Common myeloid progenitor, CD34-positive (primary cell): ENCODE measurements at regions not wholly inside any gene's neighbourhood (a gene's known extent, or its start where the extent isn't known, plus 50 kb on each side); places are given as distances from the start of the nearest gene placed in this dataset.

ENCODE experiments used
- CTCF ChIA-PET: fragments of 350-600 bp; sonication (Branson Sonifier 250); formaldehyde crosslinking; loops from one replicate; lab custom pipeline; 2021; ENCODE audit warnings: antibody characterized with exemption; lab: Charles Lee
- POLR2A ChIA-PET: fragments of 350-600 bp; sonication (Branson Sonifier 250); formaldehyde crosslinking; loops from one replicate; lab custom pipeline; 2021; ENCODE audit warnings: antibody characterized with exemption; lab: Charles Lee
- DNase-seq, 3 donors: peaks; one replicate each; pipeline versions ENCODE4 v3.0.0 to v3.0.0-alpha.2; 2013
- H3K27ac ChIP-seq, 2 experiments: 1 replicate in 1 of 2; 2 replicates in 1 of 2; pipeline ENCODE4 v1.7.0; 2013; ENCODE audit warnings: inconsistent platforms in 2 of 2, low read length in 2 of 2, mild to moderate bottlenecking in 2 of 2, low read depth in 1 of 2, moderate library complexity in 1 of 2; ENCODE audit not compliant: severe bottlenecking in 2 of 2, insufficient read depth in 1 of 2, poor library complexity in 1 of 2
- H3K27me3 ChIP-seq, 5 experiments: replicated peaks in 2 of 5; 1 replicate in 3 of 5; 2 replicates in 2 of 5; pipeline versions ENCODE4 v1.6.1 to v1.7.0; 2013; ENCODE audit warnings: low read length in 4 of 5, mild to moderate bottlenecking in 2 of 5, moderate library complexity in 2 of 5, inconsistent platforms in 1 of 5; ENCODE audit not compliant: insufficient read depth in 5 of 5, control insufficient read depth in 4 of 5
- H3K36me3 ChIP-seq, 4 experiments: 1 replicate in 2 of 4; 2 replicates in 2 of 4; pipeline versions ENCODE4 v1.6.1 to v1.7.0; 2013; ENCODE audit warnings: low read length in 3 of 4, control low read depth in 1 of 4, mild to moderate bottlenecking in 1 of 4; ENCODE audit not compliant: control insufficient read depth in 4 of 4, insufficient read depth in 4 of 4
- H3K4me1 ChIP-seq, 4 experiments: 1 replicate in 3 of 4; 2 replicates in 1 of 4; pipeline versions ENCODE4 v1.6.1 to v1.7.1; 2013; ENCODE audit warnings: low read length in 3 of 4, mild to moderate bottlenecking in 3 of 4, control low read depth in 1 of 4, inconsistent platforms in 1 of 4, moderate library complexity in 1 of 4; ENCODE audit not compliant: control insufficient read depth in 4 of 4, insufficient read depth in 4 of 4; ENCODE audit errors: control extremely low read depth in 1 of 4
- H3K4me3 ChIP-seq, 7 experiments: 1 replicate in 4 of 7; 2 replicates in 3 of 7; pipeline versions ENCODE4 v1.5.1 to v1.7.0; 2013; ENCODE audit warnings: mild to moderate bottlenecking in 7 of 7, low read length in 6 of 7, moderate library complexity in 6 of 7, inconsistent platforms in 2 of 7, low read depth in 2 of 7, control low read depth in 1 of 7; ENCODE audit not compliant: insufficient read depth in 4 of 7, control insufficient read depth in 1 of 7; ENCODE audit errors: extremely low read depth in 1 of 7
- H3K9me3 ChIP-seq, 5 experiments: 1 replicate in 4 of 5; 2 replicates in 1 of 5; pipeline versions ENCODE4 v1.6.1 to v1.7.1; 2013; ENCODE audit warnings: low read length in 4 of 5, mild to moderate bottlenecking in 2 of 5, inconsistent platforms in 1 of 5, low read depth in 1 of 5, moderate library complexity in 1 of 5; ENCODE audit not compliant: control insufficient read depth in 4 of 5, insufficient read depth in 2 of 5; ENCODE audit errors: control extremely low read depth in 1 of 5
- WGBS: methylation state at CpG from one replicate; pipeline ENCODE4 v1.1.5; 2013; ENCODE audit not compliant: insufficient coverage; 5-methylcytosine and 5-hydroxymethylcytosine counted together

DNA sequence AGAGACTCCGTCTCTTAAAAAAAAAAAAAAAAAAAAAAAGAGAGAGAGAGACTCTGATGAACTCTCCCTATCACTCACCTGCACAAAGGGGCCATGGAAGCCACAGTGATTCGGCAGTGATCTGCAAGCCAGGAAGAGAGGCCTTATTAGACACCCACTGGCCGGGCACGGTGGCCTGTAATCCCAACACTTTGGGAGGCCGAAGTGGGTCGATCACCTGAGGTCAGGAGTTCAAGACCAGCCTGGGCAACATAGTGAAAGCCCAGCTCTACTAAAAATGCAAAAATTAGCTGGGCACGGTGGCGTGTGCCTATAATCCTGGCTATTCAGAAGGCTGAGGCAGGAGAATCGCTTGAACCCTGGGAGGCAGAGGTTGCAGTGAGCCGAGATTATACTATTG, 198.5 kb upstream of the WSCD1 start:
- Histone ChIP-seq H3K9me3 (no peaks in the 10 kb centered on the region), H3K27ac (no peak overlapping the region), H3K36me3 (no peaks in the 10 kb centered on the region), H3K27me3 (peaks cover 0 to 12% (median 0%) of the 10 kb centered on the region in 5 experiments), H3K4me3 (no peak overlapping the region), H3K4me1 (no peaks in the 10 kb centered on the region)
- WGBS = 93% methylated on average over 9 of the region's 10 CpGs
- CTCF ChIA-PET = no interaction called here
- POLR2A ChIA-PET = no interaction called here
- DNase-seq = no peak

DNA sequence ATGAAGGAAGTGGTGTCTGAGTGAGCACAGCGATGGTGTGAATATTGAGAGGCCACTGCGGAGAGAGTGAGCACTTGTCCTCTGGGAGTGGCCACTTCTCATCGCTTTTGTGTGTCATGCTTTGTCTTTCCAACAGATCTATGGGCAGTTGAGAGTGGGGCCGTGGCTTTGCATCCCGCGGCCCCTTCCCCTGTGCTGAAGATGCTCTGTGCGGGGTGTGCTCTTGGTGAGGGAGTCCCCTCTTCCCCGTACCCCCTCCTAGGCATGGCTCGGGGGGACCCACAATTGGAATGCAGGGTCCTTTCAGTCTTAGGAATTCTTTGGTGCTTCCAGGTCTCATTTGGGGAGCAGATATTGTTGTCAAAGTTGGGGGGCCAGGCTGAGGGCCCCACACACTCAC, 197.3 kb upstream of the WSCD1 start:
- Histone ChIP-seq H3K4me3 (no peak overlapping the region), H3K36me3 (no peaks in the 10 kb centered on the region), H3K4me1 (no peaks in the 10 kb centered on the region), H3K27ac (no peak overlapping the region), H3K9me3 (no peaks in the 10 kb centered on the region), H3K27me3 (peaks cover 0 to 15% (median 0%) of the 10 kb centered on the region in 5 experiments)
- ChIA-PET POLR2A (no interaction called here), CTCF (no interaction called here)
- no peak for DNase-seq
- 84% methylated on average over 7 of the region's 9 CpGs for WGBS

DNA sequence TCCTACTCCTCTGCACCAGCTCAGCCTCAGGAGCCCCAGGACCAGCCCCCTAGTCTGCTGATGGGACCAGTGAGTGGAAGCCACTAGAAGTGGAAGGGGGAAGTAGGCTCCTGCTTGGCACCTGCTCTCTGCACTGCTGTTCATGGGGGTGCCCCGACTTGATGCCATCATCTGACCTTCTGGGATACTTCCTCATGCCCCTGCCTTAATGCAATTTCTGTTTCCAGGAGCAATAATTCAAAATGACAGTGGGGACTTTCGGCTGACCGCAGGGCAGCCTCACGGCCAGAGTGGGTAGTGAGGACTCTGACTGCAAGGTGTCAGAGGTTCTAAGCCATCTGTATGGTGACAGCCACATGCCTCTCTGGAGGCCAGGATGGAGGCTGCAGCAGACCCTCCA, 196.4 kb upstream of the WSCD1 start:
- WGBS = 9% methylated on average over 4 of the region's 4 CpGs
- Histone ChIP-seq H3K9me3 (no peaks in the 10 kb centered on the region), H3K4me3 (no peak overlapping the region), H3K4me1 (no peaks in the 10 kb centered on the region), H3K27me3 (peaks cover 0 to 16% (median 0%) of the 10 kb centered on the region in 5 experiments), H3K36me3 (no peaks in the 10 kb centered on the region), H3K27ac (no peak overlapping the region)
- peak in 1 of 3 donors; percentile 0 for DNase-seq
- POLR2A ChIA-PET = no interaction called here
- CTCF ChIA-PET = no interaction called here

DNA sequence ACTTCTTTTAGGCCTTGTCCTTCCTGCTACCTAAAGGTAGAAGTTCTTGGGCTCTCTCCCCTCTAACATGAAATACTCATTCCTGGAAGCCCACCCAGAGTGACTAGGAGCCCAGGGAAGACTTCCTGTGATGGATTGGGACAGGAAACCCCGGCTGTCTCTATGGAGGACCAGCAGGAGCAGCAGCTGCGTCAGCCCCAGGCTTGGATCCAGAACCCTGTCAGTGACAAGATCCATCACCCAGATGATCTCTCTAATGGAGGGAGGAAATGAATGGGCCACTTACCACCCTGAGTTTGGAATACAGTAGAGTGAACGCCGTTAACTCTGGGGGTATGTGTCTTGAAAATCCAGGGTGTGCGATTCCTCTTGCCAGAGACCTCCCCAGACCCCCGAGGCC, 195.7 kb upstream of the WSCD1 start:
- ChIA-PET CTCF (no interaction called here), POLR2A (no interaction called here)
- no peak for DNase-seq
- no peaks in the 10 kb centered on the region for H3K36me3 ChIP-seq
- H3K4me1 ChIP-seq = no peaks in the 10 kb centered on the region
- WGBS = 89% methylated on average over 3 of the region's 6 CpGs
- H3K27me3 ChIP-seq = peaks cover 0 to 17% (median 0%) of the 10 kb centered on the region in 5 experiments
- H3K9me3 ChIP-seq = no peaks in the 10 kb centered on the region
- H3K27ac ChIP-seq = no peak overlapping the region
- H3K4me3 ChIP-seq = no peak overlapping the region

DNA sequence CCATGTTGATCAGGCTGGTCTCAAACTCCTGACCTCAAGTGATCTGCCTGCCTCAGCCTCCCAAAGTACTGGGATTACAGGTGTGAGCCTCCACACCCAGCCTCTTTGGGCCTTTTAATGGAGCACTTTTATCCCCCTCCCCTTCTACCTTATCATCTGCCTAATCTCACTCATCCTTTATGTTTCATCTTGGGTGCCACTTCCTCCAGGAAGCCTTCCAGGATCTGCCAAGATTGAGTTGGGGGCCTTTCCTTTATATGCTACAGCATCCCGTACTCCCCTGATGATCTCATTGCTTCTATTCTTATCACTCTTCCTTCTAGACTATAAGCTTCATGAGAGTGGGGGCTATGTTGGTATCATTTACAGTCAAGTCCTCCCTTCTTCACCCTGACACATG, 192.8 kb upstream of the WSCD1 start:
- WGBS = no CpG with 5 or more reads among the region's 1 CpG
- no peaks in the 10 kb centered on the region for H3K36me3 ChIP-seq
- peaks cover 0 to 26% (median 3%) of the 10 kb centered on the region in 5 experiments for H3K27me3 ChIP-seq
- ChIA-PET CTCF (no interaction called here), POLR2A (no interaction called here)
- no peaks in the 10 kb centered on the region for H3K4me1 ChIP-seq
- no peak for DNase-seq
- H3K4me3 ChIP-seq = no peak overlapping the region
- no peak overlapping the region for H3K27ac ChIP-seq
- H3K9me3 ChIP-seq = no peaks in the 10 kb centered on the region

DNA sequence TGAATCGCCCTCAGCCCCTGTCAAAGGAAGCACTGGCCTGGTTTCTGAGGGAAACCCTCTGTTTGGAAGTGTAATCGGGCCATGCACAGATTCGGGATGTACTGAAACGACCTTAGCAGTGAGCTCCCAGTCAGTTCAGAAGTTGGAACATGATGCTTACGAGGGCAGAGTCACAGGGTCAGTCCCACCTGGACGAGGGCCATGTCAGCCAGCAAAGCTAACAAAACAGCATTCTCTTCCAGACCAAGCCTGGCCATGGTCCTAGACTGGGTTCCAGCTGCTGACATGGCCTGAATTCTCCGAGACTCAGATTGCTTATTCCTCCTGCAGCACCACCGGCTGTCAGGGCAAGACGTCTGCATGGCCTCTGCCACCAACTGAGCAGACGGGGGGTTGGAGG, 192.2 kb upstream of the WSCD1 start:
- DNase-seq = no peak
- Histone ChIP-seq H3K4me3 (no peak overlapping the region), H3K27me3 (peaks cover 0 to 21% (median 3%) of the 10 kb centered on the region in 5 experiments), H3K27ac (no peak overlapping the region), H3K36me3 (no peaks in the 10 kb centered on the region), H3K9me3 (no peaks in the 10 kb centered on the region), H3K4me1 (no peaks in the 10 kb centered on the region)
- 87% methylated on average over 10 of the region's 10 CpGs for WGBS
- CTCF ChIA-PET = no interaction called here
- POLR2A ChIA-PET = no interaction called here

DNA sequence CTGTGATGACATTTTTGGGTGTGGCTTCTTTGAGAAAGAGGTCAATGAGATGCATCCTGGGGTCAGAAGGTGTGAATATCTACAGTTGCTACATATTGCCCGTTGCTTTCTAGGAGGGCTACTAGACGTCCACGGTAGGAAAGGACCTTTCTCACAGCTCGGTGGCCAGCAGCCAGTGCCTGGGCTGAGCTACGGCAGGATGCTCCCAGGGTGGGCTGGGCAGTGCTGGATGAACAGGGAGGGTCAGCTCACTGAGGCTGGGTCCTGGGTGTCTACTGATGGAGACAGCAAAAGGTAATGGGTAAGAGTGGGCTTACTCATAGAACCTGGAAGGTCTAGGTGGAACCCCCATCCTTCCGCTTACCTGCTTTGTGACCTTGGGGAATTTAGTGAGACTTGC, 188.3 kb upstream of the WSCD1 start:
- no peak overlapping the region for H3K27ac ChIP-seq
- CTCF ChIA-PET = no interaction called here
- 93% methylated on average over 5 of the region's 6 CpGs for WGBS
- DNase-seq = no peak
- H3K4me3 ChIP-seq = no peak overlapping the region
- H3K4me1 ChIP-seq = no peaks in the 10 kb centered on the region
- peaks cover 0 to 24% (median 3%) of the 10 kb centered on the region in 5 experiments for H3K27me3 ChIP-seq
- H3K9me3 ChIP-seq = no peaks in the 10 kb centered on the region
- H3K36me3 ChIP-seq = no peaks in the 10 kb centered on the region
- POLR2A ChIA-PET = no interaction called here
